GM21528 (cell line): ENCODE measurements at regions not wholly inside any gene's neighbourhood (a gene's known extent, or its start where the extent isn't known, plus 50 kb on each side); places are given as distances from the start of the nearest gene placed in this dataset.
"Not testable (repeated sequence)": the region's sequence is repeated elsewhere in the genome, so short reads cannot be mapped to it uniquely, and the experiment has no call there.

Experiments used
- ATAC-seq: cut with Tn5 transposase; IDR thresholded peaks from one replicate; pipeline ENCODE4 v1.9.1; 2021; ENCODE audit warnings: mild to moderate bottlenecking, moderate library complexity; ENCODE audit not compliant: unreplicated experiment, low FRiP score

DNA sequence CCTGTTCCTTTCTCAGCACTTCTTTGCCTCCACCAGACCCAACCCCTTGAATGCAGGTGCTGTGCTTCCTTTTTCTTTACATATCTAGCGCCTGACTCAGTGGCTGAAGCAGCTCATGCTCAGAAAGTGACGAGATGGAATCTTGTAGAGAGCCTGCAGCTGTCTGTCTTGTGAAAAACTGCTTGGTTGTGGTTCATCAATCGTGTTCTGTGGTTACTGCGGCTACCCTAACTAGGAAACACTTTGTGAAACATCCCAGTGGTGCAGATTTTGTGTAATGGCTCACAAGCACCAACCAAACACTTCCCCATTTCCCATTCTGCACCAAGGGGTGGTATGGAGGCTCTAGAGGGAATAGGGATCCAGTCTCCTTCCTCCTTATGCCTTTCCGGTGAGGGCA, 307.2 kb upstream of the MMADHC start:
- ATAC-seq, result no peak

DNA sequence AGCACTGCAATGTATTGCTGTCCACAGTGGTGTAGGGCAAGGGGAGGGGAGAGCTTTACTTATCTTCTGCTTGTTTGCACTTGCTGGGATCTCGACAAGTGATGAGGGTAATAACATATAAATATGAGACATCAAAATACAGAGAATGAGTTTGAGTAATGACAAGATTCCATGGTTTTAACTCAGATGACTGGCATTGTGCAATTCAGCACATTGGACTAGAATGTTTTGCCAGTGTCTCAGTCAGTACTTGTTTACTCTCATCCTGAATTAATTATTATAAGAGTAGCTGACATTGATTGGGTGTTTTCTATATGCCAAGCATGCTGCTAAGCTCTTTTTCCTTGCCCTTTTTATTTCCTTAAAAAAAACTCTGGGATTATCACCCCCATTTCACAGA, 306.7 kb upstream of the MMADHC start:
- ATAC-seq, result no peak

DNA sequence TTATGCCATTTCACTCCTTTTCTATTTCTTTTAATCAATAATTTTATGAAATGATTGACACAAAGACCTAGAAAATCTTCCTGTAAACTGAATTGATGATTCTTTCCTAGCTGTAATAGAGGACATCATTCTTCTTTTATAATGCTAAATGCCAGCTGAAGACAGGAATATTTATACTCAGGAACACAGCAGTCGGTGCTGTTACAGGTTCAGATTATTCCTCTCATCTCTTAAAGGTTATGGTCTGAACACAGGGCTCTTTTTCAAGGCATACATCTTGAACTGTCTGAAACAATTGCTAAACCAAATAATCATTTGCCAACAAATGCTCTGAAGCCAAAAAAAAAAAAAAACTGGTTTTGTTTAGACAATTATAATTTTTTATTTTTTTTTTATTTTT, 305.0 kb upstream of the MMADHC start:
- no peak for ATAC-seq

DNA sequence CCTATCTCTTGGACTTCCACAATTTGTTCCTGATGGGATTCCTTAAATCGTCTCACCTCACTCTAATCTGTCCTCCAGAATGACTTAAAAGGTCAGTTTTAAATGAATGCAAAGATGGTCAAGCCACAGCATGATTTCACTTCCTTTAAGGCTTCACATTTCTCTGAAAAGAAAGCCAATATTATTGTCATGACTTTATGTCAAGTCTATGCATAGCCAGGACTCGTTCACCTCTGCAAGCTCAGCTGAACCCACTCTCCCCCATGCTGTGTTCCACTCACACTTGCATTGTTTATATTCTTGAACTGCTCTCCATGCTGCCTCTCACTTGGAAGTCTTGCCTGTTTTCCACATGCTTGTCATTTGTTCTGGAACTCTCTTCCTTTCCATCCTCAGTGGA, 298.4 kb upstream of the MMADHC start:
- no peak for ATAC-seq

DNA sequence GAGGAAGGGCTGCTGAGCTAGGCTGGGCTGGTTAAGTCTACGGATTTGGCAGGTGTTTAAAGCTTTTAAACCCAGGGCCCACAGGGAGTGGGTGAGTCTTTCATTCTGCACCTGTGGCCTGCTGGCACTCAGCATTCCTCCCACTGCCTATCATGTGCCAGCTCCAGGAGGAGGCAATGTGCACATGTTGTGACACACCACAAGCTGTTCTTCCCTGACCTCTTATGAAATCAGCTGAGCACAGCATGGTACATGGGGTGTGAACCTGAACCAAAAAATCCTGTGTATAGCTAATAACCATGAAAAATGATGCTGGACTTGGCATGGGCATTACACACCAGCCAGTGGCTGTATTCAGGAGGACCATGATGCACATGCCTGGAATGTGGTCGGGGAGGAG, 297.9 kb upstream of the MMADHC start:
- ATAC-seq, result no peak

DNA sequence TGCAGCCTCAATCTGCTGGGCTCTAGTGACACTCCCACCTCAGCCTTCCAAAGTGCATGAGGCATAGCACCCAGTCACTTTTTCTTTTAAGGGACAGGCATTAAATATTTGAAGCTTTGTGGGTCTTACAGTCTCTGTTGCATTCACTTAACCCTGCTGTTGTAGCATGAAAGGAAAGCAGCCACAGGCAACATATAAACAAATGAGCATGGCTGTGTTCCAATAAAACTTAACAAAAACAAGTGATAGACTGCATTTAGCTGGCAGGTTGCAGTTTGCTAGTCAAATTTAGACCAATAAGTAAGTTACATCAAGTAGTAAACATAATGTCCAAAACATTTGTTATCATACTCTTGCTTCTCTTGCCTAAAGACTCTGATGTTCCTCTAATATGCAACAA, 297.3 kb upstream of the MMADHC start:
- ATAC-seq, result no peak

DNA sequence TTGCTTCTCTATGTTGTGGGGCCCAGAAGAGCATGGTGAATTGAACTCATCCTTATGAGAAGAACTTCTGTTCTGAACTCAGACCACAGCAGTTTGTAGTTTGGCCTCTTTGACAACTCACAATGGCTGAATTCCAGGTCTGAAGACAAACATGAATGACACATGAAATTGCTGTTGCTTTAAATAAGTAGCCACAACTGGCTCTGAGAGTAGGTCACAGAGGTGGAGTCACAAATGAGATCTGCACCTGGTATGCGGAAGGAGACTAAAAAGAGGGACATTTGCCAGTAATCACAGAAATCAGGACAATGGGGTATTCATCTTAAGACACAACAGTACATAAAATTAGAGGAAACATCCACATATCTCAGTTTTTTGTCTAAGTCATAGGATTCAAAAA, 290.3 kb upstream of the MMADHC start:
- ATAC-seq, result no peak

DNA sequence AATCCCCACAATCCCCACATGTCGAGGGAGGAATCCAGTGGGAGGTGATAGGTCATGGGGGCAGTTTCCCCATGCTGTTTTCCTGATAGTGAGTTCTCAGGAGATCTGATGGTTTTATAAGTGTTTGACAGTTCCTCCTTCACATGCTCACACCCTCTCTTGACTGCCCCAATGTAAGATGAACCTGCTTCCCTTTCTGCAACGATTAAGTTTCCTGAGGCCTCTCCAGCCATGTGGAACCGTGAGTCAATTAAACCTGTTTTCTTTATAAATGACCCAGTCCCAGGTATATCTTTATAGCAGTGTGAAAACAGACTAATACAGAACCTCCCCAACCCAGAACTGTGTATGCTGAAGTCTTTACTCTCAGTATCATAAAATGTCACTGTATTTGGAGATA, 289.5 kb upstream of the MMADHC start:
- ATAC-seq, result no peak

DNA sequence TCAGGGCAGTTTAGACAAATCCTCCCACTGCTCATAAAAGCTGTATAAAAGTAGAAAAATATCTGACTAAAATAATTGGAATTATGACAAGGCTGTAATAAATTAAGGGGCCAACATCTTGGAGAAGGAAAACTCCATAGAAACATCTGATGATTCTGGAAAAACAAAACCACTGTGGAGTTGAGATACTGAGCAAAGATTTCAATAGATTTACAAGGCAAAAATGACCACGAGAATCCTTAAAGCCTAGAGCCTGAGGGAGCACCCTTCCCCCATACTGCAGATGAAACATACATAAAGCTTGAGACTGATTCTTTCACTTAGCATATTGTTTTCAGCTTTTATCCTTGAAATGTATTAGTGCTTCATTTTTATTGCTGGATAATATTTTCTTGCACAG, 286.4 kb upstream of the MMADHC start:
- no peak for ATAC-seq

DNA sequence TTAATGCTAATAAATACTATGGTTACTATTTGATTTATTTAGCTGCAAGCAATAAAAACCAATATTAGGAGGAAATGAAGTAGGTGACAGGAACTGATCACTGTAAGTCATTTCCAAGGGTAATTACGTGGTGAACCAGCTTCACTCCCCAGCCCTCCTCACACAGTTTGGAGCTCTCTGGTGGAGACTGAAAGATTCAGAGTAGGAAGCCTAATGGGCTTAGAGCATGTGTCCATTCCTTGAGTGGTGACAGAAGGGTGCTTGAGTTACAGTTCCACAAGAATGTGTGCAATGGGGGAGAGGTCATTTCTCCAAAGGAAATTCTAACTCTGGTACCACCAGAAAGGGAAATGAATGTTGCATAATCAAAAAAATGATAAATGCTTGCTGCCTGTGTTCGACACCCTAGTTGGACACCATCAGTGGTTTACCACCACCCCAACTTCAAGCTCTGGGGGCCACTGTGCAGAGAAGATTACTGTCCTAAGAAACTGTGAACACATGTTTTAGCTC, 285.1 kb upstream of the MMADHC start:
- ATAC-seq, result no peak

DNA sequence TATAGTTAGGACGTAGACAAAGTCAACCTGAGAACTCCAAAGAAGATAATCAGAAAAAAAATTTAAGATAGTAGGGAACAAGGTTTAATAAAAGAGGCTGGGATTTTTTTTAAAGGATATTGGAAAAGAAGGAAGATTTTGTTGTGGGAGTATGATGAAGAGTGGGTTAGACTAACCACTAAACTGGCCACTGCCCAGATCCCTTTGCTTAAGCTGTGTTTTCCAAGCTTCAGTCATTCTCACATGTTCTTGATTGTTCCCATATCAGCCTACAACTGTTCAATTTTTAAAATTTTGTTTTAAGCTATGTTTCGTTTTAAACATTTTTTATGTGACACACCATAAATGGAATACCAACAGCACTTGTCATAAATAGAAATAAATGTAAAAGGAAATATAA, 284.5 kb upstream of the MMADHC start:
- no peak for ATAC-seq

DNA sequence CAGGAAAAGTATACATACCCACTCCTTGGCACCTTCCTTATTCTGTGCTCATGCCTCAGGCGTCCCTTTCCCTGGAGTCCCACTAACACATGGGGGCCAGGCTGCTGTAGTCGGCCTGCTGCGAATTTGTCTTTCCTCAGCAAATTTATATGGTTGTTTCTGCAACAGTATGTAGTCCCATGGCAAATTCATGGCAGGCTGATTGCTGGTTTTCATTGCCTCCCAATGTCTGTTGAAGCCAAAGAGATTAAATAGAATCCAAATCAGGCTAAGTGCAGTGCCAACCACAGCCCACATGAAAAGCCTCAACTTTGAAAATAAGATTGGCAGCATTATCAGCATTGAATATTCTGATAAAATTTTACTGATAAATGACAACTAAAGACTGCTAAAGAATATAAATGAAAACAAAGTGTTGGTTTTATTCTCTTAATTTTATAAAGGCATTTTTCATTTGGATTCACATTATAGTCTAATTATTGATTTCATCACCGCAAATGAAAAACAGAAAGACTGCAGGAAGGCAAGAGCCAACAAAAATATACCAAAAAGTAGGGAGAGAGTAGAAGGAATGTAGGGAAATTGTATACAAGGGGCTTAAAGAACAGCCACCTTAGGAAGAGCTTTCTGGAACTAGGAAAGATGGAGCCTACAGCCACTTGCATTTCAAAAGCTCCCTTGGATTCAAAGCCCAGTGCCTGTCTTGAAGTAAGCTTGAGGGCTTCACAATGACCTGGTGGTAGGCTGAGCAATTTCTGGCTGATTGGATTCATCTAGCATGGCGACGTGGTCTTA, 283.7 kb upstream of the MMADHC start:
- no peak for ATAC-seq

DNA sequence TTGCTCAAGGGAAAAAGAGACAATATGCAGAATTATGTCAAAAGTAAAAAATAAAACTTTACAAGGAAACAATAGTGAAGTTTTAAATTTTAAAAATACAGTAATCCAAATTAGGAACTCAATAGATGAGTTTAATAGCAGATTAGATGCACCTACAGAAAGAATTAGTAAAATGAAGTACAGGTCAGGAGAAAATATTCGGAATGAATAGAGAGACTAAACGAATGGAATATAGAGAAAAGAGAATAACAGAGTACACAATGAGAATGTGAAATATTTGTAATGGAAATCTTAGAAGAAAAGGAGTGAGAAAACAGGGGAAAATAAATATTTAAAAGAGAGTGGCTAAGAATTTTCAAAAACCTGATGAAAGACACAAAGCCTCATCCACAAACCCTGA, 275.7 kb upstream of the MMADHC start:
- ATAC-seq, result no peak

DNA sequence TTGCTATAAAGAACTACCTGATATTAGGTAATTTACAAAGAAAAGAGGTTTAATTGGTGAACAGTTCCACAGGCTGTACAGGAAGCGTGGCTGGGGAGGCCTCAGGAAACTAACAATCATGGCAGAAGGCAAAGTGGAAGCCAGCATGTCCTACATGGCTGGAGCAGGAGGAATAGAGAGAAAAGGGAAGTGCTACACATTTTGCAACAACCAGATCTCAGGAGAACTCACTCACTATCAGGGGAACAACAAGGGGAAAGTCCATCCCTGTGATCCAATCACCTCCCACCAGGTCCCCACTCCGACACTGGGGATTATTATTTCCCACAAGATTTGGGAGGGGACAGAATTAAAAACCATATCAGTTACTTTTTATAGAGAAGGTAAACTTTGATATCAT, 273.5 kb upstream of the MMADHC start:
- no peak for ATAC-seq

DNA sequence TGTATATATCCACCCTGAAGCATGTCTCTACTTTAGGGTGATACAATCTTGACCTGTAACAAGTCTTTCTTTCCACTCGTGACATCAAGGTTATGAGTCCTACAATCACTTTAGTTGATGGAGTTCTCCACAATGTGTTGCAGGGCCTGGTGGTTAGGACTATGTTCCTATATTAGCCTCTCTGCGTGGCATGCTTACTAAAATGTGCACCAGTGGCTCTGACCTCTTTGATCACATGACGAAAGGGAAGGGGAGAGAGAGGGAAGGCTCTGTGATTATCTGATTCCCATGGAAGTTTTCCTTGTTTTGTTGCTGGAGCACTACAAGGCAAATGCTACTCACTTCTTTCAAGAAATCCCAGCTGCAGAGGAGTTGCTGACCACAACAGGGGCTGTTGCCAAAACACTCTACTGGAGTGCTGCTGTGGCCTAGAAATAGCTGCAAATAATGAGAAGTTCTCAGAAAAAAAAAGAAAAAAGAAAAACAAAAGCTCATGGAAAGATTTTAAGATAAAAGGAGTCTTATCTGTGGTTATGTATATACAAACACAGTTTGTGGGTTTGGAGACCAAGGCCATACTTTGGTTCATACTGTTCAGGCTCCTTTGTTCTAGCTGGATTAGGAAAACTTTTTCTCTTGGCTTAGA, 272.8 kb upstream of the MMADHC start:
- no peak for ATAC-seq

DNA sequence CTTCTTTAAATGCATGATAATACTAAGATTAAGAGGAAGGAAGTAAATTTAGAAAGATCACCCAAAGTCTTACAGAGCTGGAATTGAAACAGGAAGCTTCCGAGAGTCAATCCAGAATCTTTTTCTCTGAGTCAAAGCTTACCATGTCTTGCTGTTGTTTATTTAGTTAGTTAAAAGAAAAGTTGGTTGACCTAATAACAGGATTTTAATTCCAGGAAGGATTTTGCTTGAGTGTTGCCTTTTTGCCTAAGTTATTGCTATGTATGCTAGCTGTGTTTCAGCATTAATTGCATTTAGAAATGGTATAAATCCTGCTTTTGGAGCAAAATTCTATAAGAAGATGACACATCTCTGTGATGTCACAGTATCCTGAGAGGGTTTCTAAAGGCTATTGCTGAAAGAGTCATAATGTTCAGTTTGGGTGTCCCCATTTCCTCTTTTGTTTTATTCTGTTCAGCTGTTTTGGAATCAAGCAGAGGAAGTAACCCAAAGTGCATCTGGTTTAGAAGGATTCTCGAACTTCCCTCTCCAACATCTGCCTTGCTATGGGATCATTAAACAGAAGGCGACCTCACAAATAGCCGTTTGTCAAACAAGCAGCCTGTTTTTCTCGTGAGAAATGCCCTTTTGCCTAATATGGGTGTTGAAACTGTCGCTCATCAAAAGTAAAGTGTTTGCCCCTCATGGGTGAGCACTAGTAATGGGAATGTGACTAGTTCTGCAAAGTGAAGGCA, 271.5 kb upstream of the MMADHC start:
- no peak for ATAC-seq

DNA sequence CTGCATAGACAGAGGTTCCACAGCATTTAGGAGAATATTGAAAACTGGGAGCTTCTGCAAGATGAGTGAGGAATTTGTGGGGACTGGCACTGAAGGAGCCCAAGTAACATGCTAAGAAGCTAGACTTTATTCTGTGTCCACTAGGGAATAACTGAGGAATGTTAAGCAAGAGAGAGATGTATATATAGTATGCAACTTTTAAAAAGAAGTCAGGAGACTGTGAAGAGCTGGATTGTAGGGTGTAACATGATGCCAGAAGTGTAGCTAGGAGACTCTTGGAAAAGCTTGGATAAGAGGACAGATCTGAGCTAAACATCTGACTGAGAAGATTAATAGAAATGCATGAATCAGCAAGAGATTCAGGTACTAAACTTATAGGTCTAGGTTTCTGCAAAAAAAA, 270.6 kb upstream of the MMADHC start:
- ATAC-seq, result no peak

DNA sequence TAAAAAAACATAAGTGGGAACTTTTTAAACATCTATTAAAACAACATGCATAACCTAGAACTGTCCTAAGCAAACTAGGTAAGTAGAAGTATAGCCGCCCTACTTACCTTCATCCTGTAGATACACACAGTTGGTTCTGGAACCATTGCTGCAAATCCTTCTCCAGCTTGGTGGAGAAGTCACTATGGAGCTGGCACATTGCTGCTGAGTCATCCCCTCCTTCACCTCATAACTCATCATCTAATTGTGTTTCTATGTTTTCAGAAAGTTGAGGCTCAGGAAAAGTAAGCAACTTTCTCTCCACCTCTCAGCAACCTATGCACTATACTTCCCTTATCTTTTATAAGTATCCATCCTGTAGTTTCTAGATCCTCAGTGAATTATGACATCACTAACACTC, 269.8 kb upstream of the MMADHC start:
- no peak for ATAC-seq

DNA sequence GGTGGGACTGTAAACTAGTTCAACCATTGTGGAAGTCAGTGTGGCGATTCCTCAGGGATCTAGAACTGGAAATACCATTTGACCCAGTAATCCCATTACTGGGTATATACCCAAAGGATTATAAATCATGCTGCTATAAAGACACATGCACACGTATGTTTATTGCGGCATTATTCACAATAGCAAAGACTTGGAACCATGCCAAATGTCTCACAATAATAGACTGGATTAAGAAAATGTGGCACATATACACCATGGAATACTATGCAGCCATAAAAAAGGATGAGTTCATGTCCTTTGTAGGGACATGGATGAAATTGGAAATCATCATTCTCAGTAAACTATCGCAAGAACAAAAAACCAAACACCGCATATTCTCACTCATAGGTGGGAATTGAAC, 268.3 kb upstream of the MMADHC start:
- ATAC-seq, result not testable (repeated sequence)

DNA sequence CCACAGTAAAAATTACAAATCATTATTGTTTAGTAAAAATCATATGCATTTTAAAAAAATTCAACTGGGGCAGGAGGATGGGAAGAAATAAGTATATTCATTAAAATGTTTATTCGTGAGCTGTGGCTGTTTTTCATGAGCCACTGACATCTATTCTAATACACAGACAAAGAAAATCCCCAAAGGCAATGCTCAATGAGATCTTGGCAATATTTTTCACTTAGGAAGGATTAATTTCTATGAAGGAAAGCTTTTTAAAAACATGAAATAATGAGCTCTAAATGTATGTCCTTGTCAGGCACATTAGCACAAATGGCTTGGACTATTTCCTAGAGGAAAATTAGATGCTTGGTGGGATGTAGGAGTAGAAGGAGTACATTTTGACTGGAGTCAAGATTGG, 262.0 kb upstream of the MMADHC start:
- ATAC-seq, result no peak

DNA sequence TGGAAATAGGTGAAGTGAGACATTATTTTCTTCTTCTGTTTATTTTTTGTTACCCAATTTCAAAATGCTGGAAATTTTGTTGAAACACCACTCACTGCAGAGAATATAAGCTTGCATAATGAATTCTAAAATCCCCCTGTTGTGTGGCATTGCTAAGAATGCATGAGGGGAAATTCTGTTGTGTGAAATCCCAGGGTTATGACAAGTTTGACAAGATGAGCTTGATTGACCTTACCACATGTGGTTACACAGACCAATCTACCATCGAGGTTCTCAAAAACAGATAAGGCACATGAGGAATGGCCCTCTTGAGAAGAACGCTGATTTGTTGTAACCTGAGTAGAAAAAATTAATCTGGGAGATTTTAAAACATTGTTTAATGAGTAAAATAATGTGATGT, 261.6 kb upstream of the MMADHC start:
- ATAC-seq, result no peak

DNA sequence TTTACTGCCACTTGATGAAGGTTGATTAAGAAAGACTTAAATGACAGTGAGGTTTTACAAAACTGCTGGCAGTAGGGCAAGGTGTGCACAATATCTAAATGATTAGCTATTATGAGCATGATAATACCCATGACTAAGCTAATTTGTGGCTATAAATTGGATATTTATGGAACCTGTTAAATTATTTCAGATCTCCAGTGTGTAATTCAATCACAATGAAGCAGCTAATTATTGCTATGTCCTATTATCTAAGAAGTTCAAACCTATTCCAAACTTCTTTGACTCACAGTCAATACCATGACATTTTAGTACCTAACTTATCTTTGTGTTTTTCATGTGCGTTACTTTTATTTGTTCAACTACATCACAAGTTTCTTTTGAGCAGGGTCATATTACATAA, 253.8 kb upstream of the MMADHC start:
- ATAC-seq, result no peak
